GM12892 (cell line): ENCODE measurements at regions not wholly inside any gene's neighbourhood (a gene's known extent, or its start where the extent isn't known, plus 50 kb on each side); places are given as distances from the start of the nearest gene placed in this dataset.

Experiments used
- POLR2A ChIP-seq: IDR thresholded peaks from 2 replicates; pipeline ENCODE4 v1.6.1; 2011; ENCODE audit warnings: low read depth, low read length, control low read depth
- POLR2AphosphoS5 ChIP-seq: IDR thresholded peaks from 2 replicates; pipeline ENCODE4 v1.6.1; 2011; ENCODE audit warnings: low read depth, low read length, control low read depth
- TAF1 ChIP-seq: IDR thresholded peaks from 2 replicates; pipeline ENCODE4 v1.6.1; 2011; ENCODE audit warnings: low read depth, mild to moderate bottlenecking, control low read depth, low read length, borderline replicate concordance

DNA sequence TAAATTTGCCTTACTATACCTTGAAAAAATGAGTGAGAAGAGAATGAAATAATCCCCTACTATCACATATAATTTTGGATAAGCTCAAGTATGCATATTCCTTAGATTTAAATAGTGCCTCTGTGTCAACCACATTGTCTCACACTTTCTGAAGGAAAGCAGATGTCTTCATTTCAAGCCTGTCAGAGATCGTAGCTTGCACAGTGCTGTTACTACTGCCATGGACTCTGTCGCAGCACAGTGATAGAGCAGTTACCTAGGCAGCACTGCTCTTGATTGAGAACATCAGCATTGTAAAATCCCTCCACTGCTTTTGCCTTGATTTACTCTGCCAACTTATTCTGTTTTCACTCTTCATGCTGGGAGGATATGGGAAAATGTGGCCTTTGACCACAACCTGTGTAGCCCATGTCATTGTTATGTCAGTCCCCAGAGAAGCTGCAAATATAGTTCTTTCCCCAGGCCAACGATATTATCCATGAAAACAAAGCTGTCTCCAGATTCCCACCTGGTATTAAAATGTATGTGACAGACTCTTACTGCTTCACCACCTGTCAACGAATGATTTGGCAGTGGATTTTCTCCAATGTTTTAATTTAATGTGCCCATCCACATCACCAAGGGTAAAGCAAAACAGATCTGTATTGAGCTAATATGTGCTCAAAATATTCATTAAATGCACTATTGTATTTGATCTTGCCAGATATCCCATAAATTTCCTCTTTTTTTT lies 675.7 kb downstream of the METTL4 start:
- no peak for TF ChIP-seq POLR2A
- no peak for TF ChIP-seq POLR2AphosphoS5
- TF ChIP-seq TAF1 = no peak
